UCSD-AML1 (cell line): ENCODE measurements at regions not wholly inside any gene's neighbourhood (a gene's known extent, or its start where the extent isn't known, plus 50 kb on each side); places are given as distances from the start of the nearest gene placed in this dataset.
"Not testable (repeated sequence)": the region's sequence is repeated elsewhere in the genome, so short reads cannot be mapped to it uniquely, and the experiment has no call there.

Experiments used
- DNase-seq: peaks from one replicate; lab custom pipeline; 2025; ENCODE audit not compliant: unreplicated experiment; lab: John Stamatoyannopoulos, UW

DNA sequence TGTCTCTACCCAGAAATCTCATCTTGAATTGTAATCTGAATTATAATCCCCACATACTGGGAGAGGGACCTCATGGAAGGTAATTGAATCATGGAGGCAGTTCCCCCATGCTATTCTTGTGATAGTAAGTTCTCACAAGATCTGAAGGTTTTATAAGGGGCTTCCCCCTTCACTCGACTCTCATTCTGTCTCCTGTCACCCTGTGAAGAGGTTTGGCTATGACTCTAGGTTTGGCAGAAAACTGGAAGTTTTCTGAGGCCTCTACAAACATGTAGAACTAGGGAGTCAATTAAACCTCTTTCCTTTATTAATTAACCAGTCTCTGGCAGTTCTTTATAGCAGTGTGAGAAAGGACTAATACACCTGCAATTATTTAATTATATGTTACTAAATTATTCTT is 125.2 kb upstream of the TGFBR2 start:
- no peak for DNase-seq

GRCh38 chr3:30484229-30484628 is 122.2 kb upstream of the TGFBR2 start:
- not testable (repeated sequence) for DNase-seq

- DNase-seq: no peak
Measured at GRCh38 chr3:30486368-30486767, 120.0 kb upstream of the TGFBR2 start.

- no peak for DNase-seq
Measured at GRCh38 chr3:30488070-30488756, 118.2 kb upstream of the TGFBR2 start.

- no peak for DNase-seq
Measured at GRCh38 chr3:30492322-30493192, 113.8 kb upstream of the TGFBR2 start.

- DNase-seq: no peak
Measured at GRCh38 chr3:30493911-30494311, 112.5 kb upstream of the TGFBR2 start.

GRCh38 chr3:30495172-30496065 is 111.0 kb upstream of the TGFBR2 start:
- DNase-seq: no peak

GRCh38 chr3:30496066-30496966 is 110.1 kb upstream of the TGFBR2 start:
- DNase-seq: no peak

GRCh38 chr3:30498587-30498967 is 107.8 kb upstream of the TGFBR2 start:
- DNase-seq: no peak

- DNase-seq: no peak
Measured at GRCh38 chr3:30500666-30501399, 105.6 kb upstream of the TGFBR2 start.

DNA sequence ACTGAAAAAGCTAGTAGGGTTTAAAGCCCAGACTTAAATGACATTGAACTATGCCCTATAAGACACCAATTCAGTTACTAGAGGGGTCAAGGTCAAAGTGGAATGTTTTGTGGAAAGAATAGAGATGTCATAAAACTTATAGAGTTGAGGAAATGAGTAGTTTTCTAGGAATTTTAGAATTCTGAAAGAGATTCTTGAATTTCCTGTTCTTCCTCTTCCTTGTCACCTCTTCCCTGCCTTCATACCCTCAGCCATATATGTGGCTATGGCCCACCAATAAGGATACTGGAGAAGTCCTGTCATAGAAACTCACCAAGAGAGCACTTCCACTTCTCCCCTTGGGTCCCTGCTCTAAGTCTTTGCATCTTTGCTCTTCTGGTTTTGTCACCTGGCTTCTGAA is 104.9 kb upstream of the TGFBR2 start:
- no peak for DNase-seq

DNA sequence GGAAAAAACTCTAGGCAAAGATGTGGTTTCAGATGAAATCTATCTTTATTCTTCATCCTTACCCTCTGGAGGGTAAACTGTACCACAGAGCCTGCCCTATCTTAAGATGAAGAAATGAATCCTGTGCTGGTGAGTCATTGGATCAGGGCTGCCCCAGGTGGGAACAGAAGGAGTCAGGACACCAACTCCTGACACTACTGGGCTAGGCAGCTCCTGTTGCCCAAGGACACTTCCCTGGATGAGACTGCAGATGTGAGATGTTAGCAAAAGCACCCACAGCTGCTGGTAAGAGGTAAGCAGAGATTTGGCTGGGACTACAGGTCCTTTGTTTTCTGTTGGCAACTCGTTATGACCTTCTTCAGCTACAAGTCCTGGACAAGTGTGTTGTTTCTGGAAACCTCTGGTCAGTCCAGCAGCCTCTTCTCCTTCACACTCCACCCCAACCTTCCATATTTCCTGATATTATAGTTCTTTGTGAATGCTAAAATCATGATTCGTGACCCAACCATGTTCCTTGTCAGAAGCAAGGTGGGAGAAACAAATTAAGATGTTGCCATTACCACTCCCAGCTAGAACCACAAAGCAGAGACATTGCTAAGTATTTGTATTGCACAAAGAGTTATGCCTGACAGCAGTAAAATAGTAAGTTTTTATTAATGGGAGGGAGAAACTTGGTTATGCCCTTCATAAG is 104.2 kb upstream of the TGFBR2 start:
- DNase-seq: no peak

GRCh38 chr3:30502742-30503073 is 103.7 kb upstream of the TGFBR2 start:
- DNase-seq: no peak

- DNase-seq: no peak
Measured at GRCh38 chr3:30503446-30503845, 103.0 kb upstream of the TGFBR2 start.

- DNase-seq: no peak
Measured at GRCh38 chr3:30504939-30505338, 101.5 kb upstream of the TGFBR2 start.

DNA sequence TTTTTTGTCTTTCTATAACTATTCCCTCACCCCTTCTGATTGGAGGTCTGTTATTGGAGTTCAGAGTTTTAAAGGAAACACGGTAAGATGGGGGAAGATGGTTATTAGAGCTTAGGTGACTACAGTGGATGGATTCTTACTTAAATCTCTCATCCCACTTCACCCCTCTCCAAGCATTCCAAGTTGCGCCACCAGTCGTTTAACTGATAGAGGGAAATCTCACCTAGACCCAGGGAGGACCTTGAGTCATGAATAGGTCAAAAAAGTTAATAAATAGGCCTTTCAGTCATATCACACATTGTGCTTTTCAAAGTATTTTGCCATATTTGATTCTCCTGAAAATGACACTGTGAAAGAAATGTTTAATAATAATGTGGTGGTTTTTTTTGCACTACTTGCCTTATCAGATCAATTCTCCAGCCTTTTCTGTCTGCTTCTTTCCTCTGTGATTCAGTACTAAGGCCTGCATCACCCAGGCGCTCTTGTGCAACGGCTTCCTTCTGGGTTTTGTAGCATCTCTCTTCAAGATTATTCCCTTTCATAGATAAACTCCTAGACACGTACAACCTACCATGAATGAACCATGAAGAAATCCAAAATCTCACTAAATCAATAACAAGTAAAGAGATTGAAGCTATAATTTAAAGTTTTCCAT is 100.4 kb upstream of the TGFBR2 start:
- no peak for DNase-seq

DNA sequence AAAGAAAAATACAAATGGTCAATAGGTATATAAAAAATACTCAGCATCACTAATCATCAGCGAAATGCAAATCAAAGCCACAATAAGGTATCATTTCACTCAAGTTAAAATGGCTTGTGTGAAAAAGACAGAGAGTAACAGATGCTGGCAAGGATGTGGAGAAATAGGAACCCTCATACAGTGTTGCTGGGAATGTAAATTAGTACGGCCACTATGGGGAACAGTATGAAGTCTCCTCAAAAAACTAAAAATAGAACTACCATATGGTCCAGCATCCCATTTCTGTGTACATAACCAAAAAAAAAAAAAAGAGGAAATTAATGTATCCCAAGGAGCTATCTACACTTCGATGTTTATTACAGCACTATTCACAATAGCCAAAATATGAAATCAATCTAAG is 98.1 kb upstream of the TGFBR2 start:
- no peak for DNase-seq

- DNase-seq: no peak
Measured at GRCh38 chr3:30510596-30510995, 95.8 kb upstream of the TGFBR2 start.
